ENCODE measurements at regions not wholly inside any gene's neighbourhood (a gene's known extent, or its start where the extent isn't known, plus 50 kb on each side); places are given as distances from the start of the nearest gene placed in this dataset.

DNA sequence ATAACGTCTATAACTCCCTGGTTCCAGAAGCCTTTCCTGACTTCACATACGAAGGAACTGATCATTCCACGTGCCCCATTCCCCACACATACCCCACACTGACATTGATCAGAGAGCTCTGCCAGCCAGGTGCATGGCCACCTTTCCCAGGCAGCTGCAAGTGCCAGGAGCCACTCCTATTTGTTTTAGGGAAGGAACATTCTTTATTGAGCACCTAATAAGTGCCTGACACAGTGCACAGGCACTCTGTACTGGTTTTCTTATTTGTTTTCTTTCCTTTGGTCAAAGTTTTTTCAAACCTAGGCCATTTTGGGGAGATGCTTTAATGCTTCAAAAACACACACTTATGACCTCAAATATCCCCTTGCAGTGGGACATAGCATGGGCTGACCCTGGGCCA, 50.0 kb downstream of the PITPNM2 start:
- DNase-seq (ENCODE audit: low read depth), result no peak
- no peak overlapping the region for H3K4me3 ChIP-seq (ENCODE audit: low read depth, low read length)

DNA sequence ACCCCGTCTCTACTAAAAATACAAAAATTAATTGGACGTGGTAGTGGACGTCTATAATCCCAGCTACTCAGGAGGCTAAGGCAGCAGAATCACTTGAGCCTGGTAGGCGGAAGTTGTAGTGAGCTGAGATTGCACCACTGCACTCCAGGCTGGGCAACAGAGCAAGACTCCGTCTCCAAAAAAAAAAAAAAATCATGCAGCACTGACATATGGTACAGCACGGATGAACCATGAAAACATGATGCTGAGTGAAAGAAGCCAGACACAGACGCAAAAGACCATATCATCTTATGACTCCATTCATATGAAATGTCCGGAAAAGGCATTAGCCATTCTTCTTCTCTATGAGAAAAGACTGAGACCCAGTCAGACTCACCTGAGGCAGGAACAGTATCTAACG, 50.4 kb downstream of the PITPNM2 start:
- H3K4me3 ChIP-seq (ENCODE audit: low read depth, low read length), result no peak overlapping the region
- no peak for DNase-seq (ENCODE audit: low read depth)

DNA sequence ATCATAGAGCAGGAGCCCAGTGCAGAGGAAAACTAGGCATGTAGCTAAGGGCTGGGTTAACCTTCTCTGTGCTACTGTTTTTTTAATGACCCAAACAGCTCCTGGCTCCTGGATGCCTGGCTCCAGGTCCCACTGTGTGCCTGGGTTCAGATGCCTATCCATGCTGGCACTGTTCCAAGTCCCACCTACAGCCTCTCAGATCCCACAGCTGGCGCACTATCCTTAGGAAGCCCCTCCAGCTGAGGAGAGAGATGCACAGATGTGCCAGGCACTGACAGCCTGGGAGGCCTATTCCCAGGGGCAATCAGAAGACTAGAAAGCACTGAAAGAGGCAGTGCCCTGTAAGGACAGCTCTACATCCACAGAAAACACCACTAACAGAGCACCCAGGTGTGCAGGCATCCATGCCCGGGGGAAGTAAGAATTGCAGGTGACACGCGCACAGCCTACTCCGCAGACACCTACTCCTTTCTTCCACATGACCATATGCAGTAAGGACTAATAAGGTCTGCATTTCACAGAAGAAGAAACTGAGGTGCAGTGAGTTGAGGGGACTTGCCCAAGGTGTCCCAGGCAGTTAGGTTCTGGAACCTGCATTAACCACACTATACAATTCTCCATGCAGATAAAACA, 51.2 kb downstream of the PITPNM2 start:
- DNase-seq (ENCODE audit: low read depth), result no peak
- H3K4me3 ChIP-seq (ENCODE audit: low read depth, low read length), result no peak overlapping the region

DNA sequence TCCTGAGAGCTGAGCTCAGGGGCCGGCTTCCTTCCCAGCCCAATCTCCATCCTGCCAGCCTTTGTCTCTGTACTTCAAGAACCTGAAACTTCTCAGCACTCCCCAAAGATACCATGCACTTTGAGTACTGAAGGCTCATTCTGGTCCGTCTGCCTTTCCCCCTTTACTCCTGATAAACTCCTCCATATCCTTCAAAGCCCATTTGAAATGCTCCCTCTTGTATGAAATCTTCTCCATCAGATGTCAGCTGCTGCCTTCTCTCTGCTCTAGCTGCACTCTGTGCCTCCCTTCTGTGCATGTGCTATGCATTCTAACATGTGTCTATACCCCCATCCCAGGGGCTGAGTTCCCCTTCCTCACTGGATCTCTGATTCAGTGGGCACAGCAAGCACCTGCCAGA, 52.1 kb downstream of the PITPNM2 start:
- H3K4me3 ChIP-seq (ENCODE audit: low read depth, low read length), result no peak overlapping the region
- no peak for DNase-seq (ENCODE audit: low read depth)

DNA sequence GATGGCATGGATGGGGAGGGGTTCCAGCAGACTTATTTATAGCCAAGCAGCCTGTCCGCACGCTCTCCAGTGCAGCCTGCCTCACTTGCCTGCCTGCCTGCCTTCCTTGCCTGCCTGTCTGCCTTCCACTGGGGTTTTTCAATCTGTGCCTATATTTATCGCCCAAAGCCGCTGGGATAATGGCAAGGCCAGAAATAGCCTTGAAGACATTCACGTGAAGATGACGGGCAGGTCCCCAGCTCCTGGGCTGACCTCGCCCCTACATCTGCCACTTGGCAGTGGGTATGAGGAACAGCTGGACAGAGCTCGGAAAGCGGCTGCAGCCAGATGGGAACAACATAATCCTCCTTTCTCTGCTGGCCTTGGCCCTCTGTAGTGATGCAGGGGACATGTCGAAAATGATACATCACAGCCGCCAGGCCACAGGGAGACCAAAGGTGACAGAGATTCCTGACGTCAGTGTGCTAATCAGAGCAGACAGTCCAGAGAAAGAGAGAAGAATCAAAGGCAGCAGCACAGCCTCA, 53.3 kb downstream of the PITPNM2 start:
- DNase-seq (ENCODE audit: low read depth), result no peak
- no peak overlapping the region for H3K4me3 ChIP-seq (ENCODE audit: low read depth, low read length)

DNA sequence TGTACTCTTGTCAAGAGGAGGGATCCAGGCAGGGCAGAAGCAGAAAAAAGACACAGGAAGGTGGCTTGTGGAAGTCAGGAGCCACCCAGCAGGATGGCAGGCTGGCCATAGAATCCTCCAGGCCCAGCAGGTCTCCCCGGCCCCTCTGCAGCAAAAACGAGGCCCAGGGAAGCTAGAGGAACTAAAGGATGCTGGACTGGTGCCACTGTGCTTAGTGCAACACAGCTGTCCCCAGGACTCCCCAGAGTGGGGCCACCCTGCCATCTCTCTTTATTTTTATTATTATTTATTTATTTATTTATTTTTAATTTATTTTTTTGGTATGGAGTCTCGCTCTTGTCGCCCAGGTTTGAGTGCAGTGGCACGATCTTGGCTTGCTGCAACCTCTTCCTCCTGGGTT, 54.1 kb downstream of the PITPNM2 start:
- no peak for DNase-seq (ENCODE audit: low read depth)
- no peak overlapping the region for H3K4me3 ChIP-seq (ENCODE audit: low read depth, low read length)

DNA sequence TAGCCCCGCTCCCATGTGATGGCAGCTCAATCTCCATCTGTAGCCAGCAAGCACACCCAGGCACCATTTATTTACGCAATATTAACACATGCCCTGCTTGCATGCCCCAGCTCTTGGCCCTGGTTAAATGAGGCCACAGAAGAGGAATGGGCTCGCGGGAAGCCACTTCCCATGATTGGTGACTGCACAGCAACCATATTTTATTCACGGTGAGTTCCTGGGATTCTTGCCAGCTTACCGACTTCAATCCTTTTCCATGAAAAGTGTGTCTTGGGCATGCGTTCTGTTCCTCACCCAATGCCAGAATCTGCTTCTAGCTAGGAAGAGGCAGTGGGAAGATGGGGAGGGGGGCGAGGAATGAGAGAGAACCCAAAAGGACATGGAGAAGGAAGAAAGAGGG, 54.7 kb downstream of the PITPNM2 start:
- no peak for DNase-seq (ENCODE audit: low read depth)
- no peak overlapping the region for H3K4me3 ChIP-seq (ENCODE audit: low read depth, low read length)

DNA sequence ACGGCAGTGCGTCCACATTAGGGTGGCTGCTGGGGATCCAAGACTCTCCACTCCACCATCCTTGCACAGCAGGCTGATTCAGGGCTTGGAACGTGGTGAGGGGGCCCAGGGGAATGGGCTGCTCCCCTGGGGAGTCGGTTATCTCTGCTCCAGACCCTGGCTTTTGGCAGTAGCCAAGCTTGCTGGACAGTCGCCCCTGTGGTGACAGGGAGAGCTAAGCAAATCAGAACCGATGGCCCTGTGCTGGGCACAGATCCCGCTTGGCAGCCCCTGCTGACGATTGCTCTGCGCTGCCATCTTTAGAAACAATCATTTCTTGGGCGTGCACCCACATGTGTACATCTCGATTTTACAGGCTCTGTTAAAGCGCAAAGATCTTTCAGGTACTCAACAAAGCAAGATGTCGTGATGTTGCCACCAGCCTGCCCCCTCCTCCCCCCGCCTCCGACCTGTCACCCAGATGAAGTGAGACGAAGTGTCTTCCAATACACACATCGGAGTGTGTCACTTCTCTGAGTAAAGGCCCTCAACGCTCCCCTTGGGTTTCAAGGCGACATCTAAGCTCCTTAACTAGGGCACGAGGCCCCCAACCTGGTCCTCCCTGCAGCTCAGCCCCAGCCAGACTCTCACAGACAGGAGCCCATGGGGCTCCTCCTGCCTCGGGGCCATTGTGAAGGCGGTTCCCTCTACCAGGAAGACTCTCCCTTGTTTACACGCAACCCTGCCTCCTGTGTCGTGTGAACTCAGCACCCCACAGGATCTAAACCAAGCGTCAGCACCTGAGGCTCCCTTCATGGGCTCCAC, 55.6 kb downstream of the PITPNM2 start:
- no peak overlapping the region for H3K4me3 ChIP-seq (ENCODE audit: low read depth, low read length)
- DNase-seq (ENCODE audit: low read depth), result no peak

DNA sequence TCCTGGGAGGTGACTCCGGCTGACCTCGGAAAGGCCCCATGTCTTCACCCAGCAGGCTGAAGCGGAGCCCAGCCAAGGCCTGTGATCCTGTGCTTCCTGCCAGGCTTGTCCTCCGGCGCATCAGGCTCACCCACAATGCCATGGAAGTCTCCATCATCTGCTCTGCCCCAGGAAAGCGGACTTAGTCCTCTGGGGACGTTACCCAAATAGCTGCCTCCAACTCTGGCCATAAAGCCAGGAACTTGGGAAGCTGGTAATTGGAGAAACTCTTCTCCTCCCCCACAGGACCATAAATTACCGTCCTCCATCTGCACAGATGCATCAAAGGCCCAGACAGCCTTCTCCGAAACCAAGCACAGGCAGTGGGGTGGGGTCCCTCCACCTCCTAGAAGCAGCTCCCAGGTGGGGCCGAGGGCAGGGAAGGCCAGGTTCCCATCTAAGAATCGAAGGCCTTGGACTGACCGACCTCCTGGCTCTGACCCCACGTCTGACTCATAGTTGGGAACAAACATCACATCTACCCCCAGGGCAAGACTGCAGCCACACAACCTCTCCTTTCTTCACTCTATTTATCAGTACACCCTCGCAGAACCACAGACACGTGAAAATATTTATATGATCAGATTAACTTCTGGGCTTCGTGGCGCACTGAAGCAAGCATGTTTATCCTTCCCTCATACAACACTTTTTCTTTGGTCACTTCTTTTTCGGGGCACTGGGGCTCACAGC, 56.4 kb downstream of the PITPNM2 start:
- no peak overlapping the region for H3K4me3 ChIP-seq (ENCODE audit: low read depth, low read length)
- DNase-seq (ENCODE audit: low read depth), result no peak

DNA sequence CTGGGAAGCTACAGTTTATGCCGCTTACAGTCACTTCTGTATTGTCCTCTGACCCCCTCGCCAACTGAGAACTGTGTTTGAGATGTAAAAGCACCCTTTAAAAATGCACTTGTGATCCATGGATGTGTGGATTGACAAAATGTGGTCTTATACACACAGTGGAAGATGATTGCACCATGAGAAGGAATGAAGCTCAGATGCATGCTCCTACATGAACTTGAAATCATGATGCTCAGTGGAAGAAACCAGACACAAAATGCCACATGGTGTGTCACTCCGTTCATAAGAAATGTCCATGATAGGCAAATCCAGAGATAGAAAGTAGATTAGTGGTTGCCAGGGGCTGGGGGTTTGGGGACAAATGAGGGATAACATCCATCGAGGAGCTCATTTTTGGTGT, 58.0 kb downstream of the PITPNM2 start:
- no peak for DNase-seq (ENCODE audit: low read depth)
- H3K4me3 ChIP-seq (ENCODE audit: low read depth, low read length), result no peak overlapping the region

DNA sequence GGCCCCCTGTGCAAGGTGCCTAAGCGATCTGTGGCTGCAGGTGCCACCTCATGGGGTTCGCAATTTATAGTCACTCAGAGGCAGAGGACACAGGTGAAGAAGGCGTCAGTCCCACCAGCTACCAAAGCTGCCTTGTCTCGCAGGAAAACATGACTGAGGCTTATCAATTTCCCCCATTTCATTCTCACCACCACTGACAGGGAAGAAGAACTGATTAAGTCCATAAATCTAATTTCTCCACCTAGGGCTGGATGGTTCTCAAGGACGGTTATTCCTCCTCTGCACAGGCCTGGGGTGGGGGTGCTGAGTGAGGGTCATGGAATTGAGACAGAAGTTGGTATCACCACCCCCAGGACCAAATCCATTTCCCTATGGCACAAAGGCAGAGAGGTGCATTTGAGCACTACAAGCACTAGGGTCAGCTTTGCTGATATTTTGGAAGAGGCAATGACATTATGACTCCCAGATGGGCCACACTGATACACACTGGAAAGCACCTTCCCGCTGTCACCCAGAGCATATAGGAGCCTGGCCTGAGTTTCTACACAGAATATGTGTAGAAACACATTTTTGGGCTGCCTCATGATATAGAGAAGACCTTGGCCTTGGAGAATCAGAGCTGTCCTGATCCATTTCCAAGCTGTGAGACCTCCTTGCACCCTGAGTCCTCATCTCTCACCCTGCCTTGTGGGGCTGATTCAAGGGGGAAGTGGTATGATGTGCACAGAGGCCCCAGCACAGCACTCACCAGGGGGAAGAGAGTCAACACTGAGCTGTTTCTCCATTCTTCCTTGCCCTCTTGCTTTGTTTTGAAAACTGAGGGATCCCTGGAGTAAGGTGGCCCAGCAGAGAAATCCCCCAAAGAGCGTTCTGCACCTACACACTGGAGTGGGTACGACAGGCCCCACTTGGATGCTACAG, 59.4 kb downstream of the PITPNM2 start:
- H3K4me3 ChIP-seq (ENCODE audit: low read depth, low read length), result no peak overlapping the region
- DNase-seq (ENCODE audit: low read depth), result no peak

DNA sequence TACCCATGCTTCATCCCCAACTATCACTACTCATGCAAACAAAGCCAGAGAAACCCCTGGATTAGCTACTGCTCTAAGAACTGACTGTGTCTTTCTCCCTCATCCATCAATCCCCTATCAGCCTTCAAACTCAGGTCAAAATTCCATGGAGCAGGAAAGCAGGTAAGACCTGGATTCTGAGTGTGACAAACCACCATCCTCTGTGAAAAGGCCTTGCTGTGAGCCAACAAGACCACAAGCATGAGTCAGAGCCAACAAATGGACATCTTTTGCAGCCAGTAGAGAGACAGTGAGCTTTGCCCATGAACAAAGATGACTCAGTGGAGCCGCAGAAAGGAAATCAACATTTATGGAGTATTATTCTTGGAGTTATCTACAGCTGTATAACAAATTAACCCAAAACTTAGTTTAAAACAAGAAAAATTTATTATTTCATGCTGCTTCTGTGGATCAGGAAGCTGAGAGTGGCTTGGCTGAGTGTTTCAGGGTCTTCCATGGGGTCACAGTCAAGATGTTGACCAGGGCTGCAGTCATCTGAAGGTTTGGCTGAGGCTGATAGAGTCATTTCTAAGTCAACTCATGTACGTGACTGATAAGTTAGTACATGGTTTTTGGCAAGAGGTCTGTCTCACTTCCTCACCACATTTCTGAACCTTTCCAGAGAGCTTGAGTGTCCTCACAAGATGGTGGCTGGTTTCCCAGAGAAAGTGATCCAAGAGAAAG, 61.1 kb downstream of the PITPNM2 start:
- no peak overlapping the region for H3K4me3 ChIP-seq (ENCODE audit: low read depth, low read length)
- DNase-seq (ENCODE audit: low read depth), result peak; percentile 93

DNA sequence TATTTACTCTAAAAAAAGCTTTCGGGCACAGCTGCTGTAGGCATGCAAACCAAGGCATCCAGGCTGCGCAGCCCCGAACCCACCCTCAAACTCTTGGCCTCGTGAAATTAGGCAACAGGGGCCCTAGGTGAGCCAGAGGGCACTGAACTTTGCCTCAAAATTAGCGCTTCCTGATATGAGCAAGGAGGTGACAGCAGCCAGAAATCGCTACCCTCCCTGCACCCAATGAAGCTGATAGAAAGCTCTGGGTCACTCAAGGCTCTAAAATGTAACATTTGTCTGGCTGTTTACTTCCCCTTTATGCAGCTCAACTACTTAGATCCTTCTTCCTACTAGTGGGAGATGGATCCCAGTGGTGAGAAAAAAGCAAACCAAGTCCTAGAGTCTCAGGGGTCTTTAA, 61.8 kb downstream of the PITPNM2 start:
- no peak overlapping the region for H3K4me3 ChIP-seq (ENCODE audit: low read depth, low read length)
- no peak for DNase-seq (ENCODE audit: low read depth)

DNA sequence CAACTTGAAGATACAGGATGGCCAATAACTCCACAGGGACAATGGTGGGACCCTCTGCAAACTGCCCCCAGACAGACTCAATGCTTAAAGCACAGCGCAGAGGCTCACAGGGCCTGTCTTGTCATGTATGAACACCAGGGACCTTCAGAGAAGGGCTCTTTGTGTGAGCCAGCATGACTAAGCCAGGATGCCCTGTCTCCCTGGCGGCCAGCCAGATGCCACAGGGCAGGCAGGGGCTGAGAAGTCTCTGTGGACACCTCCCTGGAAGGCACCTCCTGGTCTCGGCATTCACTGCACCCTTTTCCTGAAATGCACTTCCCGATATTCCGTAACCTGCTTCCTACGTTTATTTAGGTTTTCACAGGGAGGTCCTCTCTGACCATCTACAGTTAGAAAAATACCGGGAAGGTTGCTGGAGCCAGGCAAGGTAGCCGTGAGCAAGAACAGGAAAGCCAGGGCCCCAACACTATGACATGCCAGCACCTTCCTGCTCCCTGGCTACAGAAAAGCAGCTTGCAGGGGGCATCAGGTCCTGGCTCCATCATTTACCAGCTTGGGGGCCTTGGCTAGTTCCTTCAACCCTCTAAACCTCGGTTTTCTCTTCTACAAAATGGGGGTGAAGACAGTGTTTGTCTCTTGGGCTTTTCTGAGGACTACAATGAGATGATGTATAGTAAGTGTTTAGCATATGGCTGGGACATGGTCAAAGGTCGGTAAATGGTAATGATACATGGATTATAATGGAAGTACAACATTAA, 65.0 kb downstream of the PITPNM2 start:
- DNase-seq (ENCODE audit: low read depth), result no peak
- H3K4me3 ChIP-seq (ENCODE audit: low read depth, low read length), result no peak overlapping the region

DNA sequence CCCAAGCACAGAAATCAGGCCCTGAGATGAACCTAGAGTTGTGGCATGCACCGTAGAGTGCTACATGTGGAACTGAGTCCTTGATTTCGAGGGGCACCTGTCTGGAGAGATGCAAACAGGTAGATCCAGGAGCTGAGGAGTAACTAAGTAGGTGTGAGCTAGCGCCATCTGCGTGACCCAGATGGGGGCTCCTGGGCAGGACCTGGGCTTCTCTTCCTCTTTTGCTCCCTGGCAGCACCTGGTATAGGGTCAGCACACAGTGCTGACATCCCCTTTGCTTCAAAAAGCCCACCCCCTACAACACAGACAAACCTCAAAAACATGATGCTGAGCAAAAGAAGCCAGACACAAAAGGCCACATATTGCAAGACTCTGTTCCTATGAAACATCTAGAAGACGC, 65.8 kb downstream of the PITPNM2 start:
- H3K4me3 ChIP-seq (ENCODE audit: low read depth, low read length), result no peak overlapping the region

DNA sequence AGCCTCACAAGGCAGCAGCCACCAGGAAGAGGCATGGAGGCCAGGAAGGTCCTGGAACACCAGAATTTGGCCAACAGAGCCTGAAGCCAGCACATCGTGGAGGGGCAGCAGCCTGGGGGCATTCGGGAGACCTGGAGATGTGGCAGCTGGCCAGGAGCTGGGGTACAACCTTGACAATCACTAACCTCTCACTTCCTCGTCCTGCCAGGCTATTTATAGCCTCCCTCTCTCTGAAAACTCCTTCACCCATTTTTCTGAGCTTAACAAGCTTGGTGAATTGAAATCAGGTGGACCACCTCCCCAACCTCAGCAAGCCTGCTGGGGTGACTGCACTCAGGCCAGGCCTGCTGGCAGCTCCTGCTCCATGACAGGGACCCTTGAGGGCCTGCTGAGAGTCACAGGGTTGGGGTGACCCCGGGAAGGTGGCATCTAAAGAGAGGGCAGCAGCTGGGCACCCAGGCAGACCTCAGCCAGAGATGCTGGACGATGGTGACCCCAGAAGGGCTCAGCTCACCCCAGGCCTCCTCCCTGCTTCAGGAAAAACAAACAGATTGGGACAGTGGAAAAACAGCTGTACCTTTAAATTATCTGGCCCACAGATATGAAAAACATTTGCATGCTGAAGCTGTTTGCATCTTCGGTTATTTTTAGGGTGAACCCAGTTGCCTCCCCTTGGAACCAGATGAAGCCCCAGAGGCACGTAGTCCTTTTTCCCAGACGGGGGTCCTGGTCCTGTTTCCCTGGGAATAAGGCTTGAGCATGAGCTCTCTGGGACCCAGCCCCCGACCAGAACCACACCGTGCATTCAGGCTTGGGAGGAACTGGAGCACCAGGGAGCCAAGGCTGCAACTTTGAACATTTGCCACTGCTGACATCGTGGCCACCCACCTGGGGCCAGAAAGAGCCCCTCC, 67.0 kb downstream of the PITPNM2 start:
- no peak for DNase-seq (ENCODE audit: low read depth)
- H3K4me3 ChIP-seq (ENCODE audit: low read depth, low read length), result no peak overlapping the region

More for the DNA sequence above, 65.8 kb downstream of the PITPNM2 start:
- no peak for DNase-seq (ENCODE audit: low read depth)

DNA sequence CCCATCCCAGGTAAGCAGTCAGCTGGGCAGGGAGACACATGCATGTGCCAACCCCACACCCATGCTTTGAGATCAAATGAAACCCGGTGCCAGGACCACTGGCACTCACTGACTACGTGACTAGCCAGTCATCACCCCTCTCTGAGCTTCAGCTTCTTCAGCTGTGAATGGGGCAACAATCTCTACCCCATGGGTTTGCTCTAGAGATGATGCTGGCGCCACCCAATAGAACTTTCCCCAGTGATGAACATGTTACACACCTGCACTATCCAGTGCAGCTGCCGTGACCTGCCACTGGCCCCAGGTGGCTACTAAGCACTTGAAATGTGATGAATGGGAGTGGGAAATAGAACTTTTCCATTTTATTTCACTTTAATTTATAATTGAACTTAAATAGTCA, 70.3 kb downstream of the PITPNM2 start:
- H3K4me3 ChIP-seq (ENCODE audit: low read depth, low read length), result no peak overlapping the region
- DNase-seq (ENCODE audit: low read depth), result no peak
